Daoy (cell line): ENCODE measurements at regions not wholly inside any gene's neighbourhood (a gene's known extent, or its start where the extent isn't known, plus 50 kb on each side); places are given as distances from the start of the nearest gene placed in this dataset.
A peak's percentile ranks its signal among the peaks of the same experiment; 100 is the strongest.

Experiments used
- DNase-seq: peaks from one replicate; pipeline ENCODE4 v3.0.0-alpha.2; 2015; ENCODE audit warnings: low read depth

- no peak for DNase-seq
Observed at GRCh38 chr10:120372917-120373316, 84.1 kb upstream of the PLPP4 start.

- DNase-seq = no peak
Observed at GRCh38 chr10:120375666-120376065, 81.4 kb upstream of the PLPP4 start.

- no peak for DNase-seq
Observed at GRCh38 chr10:120381931-120382330, 75.1 kb upstream of the PLPP4 start.

- no peak for DNase-seq
Observed at GRCh38 chr10:120382360-120382759, 74.7 kb upstream of the PLPP4 start.

- no peak for DNase-seq
Observed at GRCh38 chr10:120385992-120386391, 71.0 kb upstream of the PLPP4 start.

DNA sequence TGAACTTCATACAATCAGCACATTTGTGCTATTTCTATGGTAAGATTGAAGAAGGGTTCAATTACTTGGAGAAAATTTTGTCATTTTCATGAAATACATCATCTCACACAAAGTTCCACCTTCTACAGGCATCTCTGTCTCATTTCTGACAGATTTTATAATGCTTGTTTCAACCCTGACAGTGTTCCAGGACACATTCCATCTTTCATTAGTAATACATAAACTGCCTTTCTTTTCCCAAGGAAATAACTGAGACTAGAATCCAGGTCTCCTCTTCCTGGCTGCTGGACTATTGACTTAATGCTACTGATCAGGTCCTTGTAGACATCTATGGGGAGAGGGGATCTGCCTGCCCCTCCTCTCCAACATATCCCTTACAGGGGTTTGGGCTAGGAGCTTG, 70.1 kb upstream of the PLPP4 start:
- no peak for DNase-seq

DNA sequence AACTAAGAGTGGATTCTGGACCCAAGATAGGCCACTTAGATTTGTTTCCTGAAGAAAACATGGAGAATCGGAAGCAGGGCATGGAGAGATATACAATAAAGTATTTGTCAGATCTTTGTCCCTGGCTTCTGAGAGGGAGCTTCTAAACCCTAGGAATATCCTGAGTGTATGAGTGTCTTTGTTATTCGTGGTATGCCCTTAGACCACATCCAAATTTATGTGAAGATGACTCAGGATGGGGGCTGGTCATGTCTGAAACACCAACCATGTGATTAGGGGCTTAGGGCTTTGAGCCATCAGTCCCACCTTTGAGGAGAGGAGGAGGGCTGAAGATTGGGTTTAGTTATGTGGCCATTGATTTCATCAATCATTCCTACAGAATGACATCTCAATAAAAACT, 69.7 kb upstream of the PLPP4 start:
- DNase-seq = peak; percentile 52

- DNase-seq = peak; percentile 12
Observed at GRCh38 chr10:120392245-120392644, 64.8 kb upstream of the PLPP4 start.

DNA sequence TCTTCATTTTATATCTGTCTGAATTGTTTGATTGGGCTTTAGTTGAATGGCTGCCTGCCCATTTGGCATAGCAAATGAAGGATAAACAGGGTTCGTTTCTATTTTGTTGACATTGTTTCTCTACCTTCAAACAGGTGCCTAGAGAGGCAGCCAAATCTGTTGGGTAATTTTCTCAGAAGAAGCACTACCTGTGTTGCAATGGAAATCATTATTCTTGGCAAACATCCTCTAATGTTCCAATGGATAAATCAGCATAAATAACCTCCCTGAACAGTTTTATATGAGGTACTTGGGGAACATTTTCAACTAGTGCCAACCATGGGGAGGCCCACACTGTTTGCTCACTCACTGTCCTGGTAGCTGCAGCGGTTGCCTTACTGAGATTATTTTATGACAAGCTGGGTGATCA, 64.4 kb upstream of the PLPP4 start:
- DNase-seq = no peak

DNA sequence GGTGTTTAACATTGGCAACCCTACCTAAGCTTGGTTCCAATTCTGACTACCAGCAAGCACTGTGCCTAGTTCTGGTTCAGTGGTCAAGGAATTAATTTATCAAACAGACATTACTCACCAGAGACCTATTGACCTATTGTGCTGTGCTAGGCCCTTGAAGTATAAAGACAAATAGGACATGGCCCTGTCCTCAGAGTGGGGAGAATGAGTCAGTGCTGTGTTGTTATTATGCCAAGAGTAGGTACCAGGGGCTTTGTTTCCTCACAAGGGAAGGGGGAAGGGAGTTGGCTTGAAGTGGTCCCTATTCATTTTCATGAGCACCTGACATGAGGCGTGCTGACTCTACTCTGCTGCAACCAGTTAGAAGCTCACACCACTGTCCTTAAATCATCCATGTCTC, 62.6 kb upstream of the PLPP4 start:
- DNase-seq = no peak

DNA sequence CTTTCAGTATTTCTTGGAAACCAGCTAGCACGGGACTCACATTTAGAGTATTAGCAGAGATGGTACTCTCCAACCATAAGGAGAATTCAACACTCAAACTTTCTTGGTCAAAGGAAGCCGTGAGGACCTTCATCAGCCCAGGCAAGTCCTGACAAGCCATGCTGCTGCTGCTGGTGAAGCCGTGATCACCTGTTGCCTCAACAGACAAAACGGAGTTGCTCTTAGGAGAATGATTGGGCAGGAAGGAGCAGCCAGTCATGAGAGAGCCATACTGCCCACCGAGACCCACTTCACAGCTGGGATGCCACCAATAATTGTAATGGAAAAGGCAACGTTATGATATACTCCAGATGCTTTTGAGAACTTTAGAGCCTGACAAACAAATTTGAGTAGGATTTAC, 60.8 kb upstream of the PLPP4 start:
- no peak for DNase-seq

GRCh38 chr10:120398180-120398579, 58.8 kb upstream of the PLPP4 start:
- DNase-seq = no peak

GRCh38 chr10:120400601-120401000, 56.4 kb upstream of the PLPP4 start:
- DNase-seq = no peak

DNA sequence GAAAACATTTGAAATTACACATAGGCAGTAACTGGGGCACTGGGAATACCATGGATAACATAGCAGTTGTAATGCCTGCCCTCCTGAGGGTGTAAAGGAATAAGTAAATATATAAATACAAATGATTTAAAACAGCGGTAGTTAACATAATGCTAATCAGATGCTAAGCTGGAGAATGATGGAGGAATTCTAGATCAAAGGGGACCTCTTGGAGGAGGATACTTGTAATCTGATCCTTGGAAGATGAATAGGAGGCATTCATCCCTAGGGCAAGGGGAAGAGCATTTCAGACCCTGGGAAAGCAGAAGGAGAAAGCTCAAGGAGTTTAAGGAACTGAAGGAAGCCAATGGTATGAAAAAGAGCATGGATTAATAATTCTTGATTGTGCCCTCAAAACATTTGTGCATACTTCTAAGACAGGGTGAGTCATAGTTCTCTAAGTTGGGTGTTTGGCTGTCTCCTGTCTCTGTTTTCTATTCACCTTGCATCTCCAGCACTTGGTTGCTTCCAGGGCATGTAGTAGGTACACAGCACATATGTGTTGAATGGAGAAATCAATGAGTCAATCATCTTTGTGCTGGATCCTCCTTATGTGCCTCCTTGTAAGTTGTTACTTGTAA, 54.8 kb upstream of the PLPP4 start:
- no peak for DNase-seq

DNA sequence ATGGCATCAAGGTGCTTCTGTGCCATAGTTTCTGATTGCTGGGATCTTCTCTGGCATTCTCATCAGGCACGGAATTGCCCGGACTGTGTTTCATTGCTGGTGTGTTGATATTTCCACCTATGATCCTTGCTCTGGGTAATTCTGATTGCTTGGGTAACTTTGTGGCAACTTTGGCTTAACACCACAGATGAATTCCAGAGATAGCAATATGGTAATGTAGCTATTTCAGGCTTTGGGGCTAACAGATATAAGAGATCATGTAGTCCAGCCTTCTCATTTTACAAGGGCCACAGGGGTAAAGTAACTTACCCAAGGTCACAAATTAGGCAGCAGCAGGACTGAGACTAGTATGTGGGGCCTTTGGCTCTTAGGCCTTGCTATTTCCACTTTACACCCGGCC, 53.9 kb upstream of the PLPP4 start:
- no peak for DNase-seq

DNA sequence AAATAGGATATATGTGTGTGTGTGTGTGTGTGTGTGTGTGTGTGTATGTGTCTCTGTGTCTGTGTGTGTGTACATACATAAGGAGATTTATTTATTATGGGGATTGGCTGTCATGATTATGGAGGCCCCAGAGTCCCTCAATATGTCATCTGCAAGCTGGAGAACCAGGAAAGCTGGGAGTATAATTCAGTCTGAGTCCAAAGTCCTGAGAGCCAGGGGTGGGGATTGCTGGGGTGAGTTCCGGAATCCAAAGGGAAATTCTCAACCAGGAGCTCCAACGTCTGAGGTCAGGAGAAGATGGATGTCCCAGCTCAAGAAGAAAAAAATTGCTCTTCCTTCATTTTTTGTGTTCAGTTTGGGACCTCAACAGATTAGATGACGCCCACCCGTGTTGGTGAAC, 50.7 kb upstream of the PLPP4 start:
- DNase-seq = no peak
